IMR-90 (cell line): ENCODE measurements at regions not wholly inside any gene's neighbourhood (a gene's known extent, or its start where the extent isn't known, plus 50 kb on each side); places are given as distances from the start of the nearest gene placed in this dataset.
A peak's percentile ranks its signal among the peaks of the same experiment; 100 is the strongest.

ENCODE experiments used
- ATAC-seq: fragments of 200-7000 bp; cut with Tn5 transposase; 2 replicates; pipeline ENCODE4 v1.9.1; 2020; ENCODE audit warnings: low read depth, mild to moderate bottlenecking, moderate library complexity
- BruUV-seq: library from RNA; stranded (reverse); fragments of 400-500 nt; replicated peaks from 2 replicates; lab custom pipeline; 2021; lab: Mats Ljungman, UMichigan
- CTCF ChIA-PET: fragments of 300-600 bp; formaldehyde crosslinking; extraction: SDS; loops from one replicate; lab custom pipeline; 2021; ENCODE audit warnings: antibody characterized with exemption; lab: Yijun Ruan, JAX
- POLR2A ChIA-PET: fragments of 300-600 bp; sonication (Branson Sonifier 250); formaldehyde crosslinking; loops from one replicate; lab custom pipeline; 2022; ENCODE audit warnings: antibody characterized with exemption; ENCODE audit not compliant: unreplicated experiment; lab: Charles Lee
- DNase-seq: peaks from one replicate; pipeline ENCODE4 v3.0.0; 2013
- H2AFZ ChIP-seq: replicated peaks from 2 replicates; pipeline ENCODE3; 2013; ENCODE audit warnings: low read length, mild to moderate bottlenecking; ENCODE audit not compliant: poor library complexity
- H2AK5ac ChIP-seq: 2 replicates; pipeline ENCODE4 v1.6.1; 2013; ENCODE audit warnings: low read depth, low read length, inconsistent platforms
- H2AK9ac ChIP-seq: replicated peaks from 2 replicates; pipeline ENCODE3; 2013; ENCODE audit warnings: mild to moderate bottlenecking, low read depth, low read length, moderate library complexity; ENCODE audit not compliant: poor library complexity
- H2BK120ac ChIP-seq: 2 replicates; pipeline ENCODE4 v1.6.1; 2013; ENCODE audit warnings: low read depth, low read length, inconsistent platforms
- H2BK15ac ChIP-seq: 3 replicates; pipeline ENCODE4 v1.6.1; 2013; ENCODE audit warnings: low read depth, low read length, inconsistent platforms
- H2BK20ac ChIP-seq: 2 replicates; pipeline ENCODE4 v1.6.1; 2013; ENCODE audit warnings: low read depth, mild to moderate bottlenecking, inconsistent platforms, low read length, moderate library complexity
- H2BK5ac ChIP-seq: 2 replicates; pipeline ENCODE4 v1.6.1; 2013; ENCODE audit warnings: mild to moderate bottlenecking, low read depth, low read length, inconsistent platforms; ENCODE audit not compliant: poor library complexity, severe bottlenecking
- H3K14ac ChIP-seq: replicated peaks from 2 replicates; pipeline ENCODE4 v1.6.1; 2013; ENCODE audit warnings: low read depth, low read length, inconsistent platforms
- H3K18ac ChIP-seq: 2 replicates; pipeline ENCODE4 v1.6.1; 2013; ENCODE audit warnings: low read depth, low read length, control low read depth
- H3K23ac ChIP-seq: 2 replicates; pipeline ENCODE4 v1.6.1; 2013; ENCODE audit warnings: low read depth, low read length, inconsistent platforms
- H3K27ac ChIP-seq: 2 replicates; pipeline ENCODE4 v1.5.1; 2013; ENCODE audit warnings: mild to moderate bottlenecking, control low read depth, low read length; ENCODE audit not compliant: insufficient read depth
- H3K27me3 ChIP-seq: 2 replicates; pipeline ENCODE4 v1.6.1; 2013; ENCODE audit warnings: low read length; ENCODE audit not compliant: control insufficient read depth, insufficient read depth
- H3K36me3 ChIP-seq: 2 replicates; pipeline ENCODE4 v1.6.1; 2013; ENCODE audit warnings: low read length, mixed read lengths; ENCODE audit not compliant: control insufficient read depth, insufficient read depth
- H3K4ac ChIP-seq: 2 replicates; pipeline ENCODE4 v1.6.1; 2013; ENCODE audit warnings: low read depth, low read length, inconsistent platforms
- H3K4me1 ChIP-seq: 2 replicates; pipeline ENCODE4 v1.6.1; 2013; ENCODE audit warnings: low read length, mixed read lengths; ENCODE audit not compliant: control insufficient read depth, insufficient read depth
- H3K4me2 ChIP-seq: 2 replicates; pipeline ENCODE4 v1.6.1; 2013; ENCODE audit warnings: low read depth, mild to moderate bottlenecking, control low read depth, low read length, moderate library complexity
- H3K4me3 ChIP-seq: 2 replicates; pipeline ENCODE4 v1.5.1; 2013; ENCODE audit warnings: low read depth, mild to moderate bottlenecking, control low read depth, low read length, moderate library complexity; ENCODE audit not compliant: insufficient read depth
- H3K56ac ChIP-seq: 2 replicates; pipeline ENCODE4 v1.6.1; 2013; ENCODE audit warnings: low read length, inconsistent platforms; ENCODE audit not compliant: insufficient read depth; ENCODE audit errors: extremely low read depth
- H3K79me1 ChIP-seq, 2 experiments: 2 replicates each; pipeline ENCODE4 v1.6.1; 2013; ENCODE audit warnings: low read length in 2 of 2, inconsistent platforms in 1 of 2, low read depth in 1 of 2
- H3K9ac ChIP-seq: 2 replicates; pipeline ENCODE4 v1.6.1; 2013; ENCODE audit warnings: low read depth, low read length, control low read depth
- H3K9me1 ChIP-seq: 2 replicates; pipeline ENCODE4 v1.6.1; 2013; ENCODE audit warnings: low read length, inconsistent platforms; ENCODE audit not compliant: insufficient read depth
- H3K9me3 ChIP-seq: 2 replicates; pipeline ENCODE4 v1.6.1; 2013; ENCODE audit warnings: low read length; ENCODE audit not compliant: control insufficient read depth, insufficient read depth
- H4K20me1 ChIP-seq: 2 replicates; pipeline ENCODE4 v1.6.1; 2013; ENCODE audit warnings: low read length, inconsistent platforms; ENCODE audit not compliant: insufficient read depth
- H4K5ac ChIP-seq: 2 replicates; pipeline ENCODE4 v1.6.1; 2013; ENCODE audit warnings: mild to moderate bottlenecking, low read depth, low read length, control low read depth
- H4K8ac ChIP-seq, 2 experiments: 2 replicates each; pipeline ENCODE4 v1.6.1; 2013; ENCODE audit warnings: low read depth in 2 of 2, low read length in 2 of 2, control low read depth in 1 of 2, inconsistent platforms in 1 of 2
- H4K91ac ChIP-seq: 2 replicates; pipeline ENCODE4 v1.6.1; 2013; ENCODE audit warnings: low read depth, low read length, inconsistent platforms; ENCODE audit not compliant: insufficient read depth
- CHD1 ChIP-seq: IDR thresholded peaks from 2 replicates; pipeline ENCODE4 v1.6.1; 2012; ENCODE audit warnings: low read depth, low read length, improper control_type of control experiment
- MAZ ChIP-seq: IDR thresholded peaks from 2 replicates; pipeline ENCODE4 v1.6.1; 2012; ENCODE audit warnings: low read depth, mild to moderate bottlenecking, low read length, improper control_type of control experiment, moderate library complexity, borderline replicate concordance
- NFE2L2 ChIP-seq: fragments of 150-350 bp; IDR thresholded peaks from 2 replicates; pipeline ENCODE4 v1.6.1; 2016; ENCODE audit warnings: low read depth, mild to moderate bottlenecking, low read length
- RAD21 ChIP-seq: IDR thresholded peaks from 2 replicates; pipeline ENCODE4 v1.6.1; 2012; ENCODE audit warnings: low read length, improper control_type of control experiment
- RFX5 ChIP-seq: IDR thresholded peaks from 2 replicates; pipeline ENCODE4 v1.8.0; 2012; ENCODE audit warnings: low read depth, mild to moderate bottlenecking, low read length, moderate library complexity
- SMC3 ChIP-seq: fragments of 150-350 bp; IDR thresholded peaks from 2 replicates; pipeline ENCODE4 v1.6.1; 2016; ENCODE audit warnings: low read depth, mild to moderate bottlenecking, antibody characterized with exemption, low read length, moderate library complexity
- WGBS, 2 experiments: methylation state at CpG; one replicate each; pipeline versions ENCODE4 v1.1.5 to v1.1.7; 2013; ENCODE audit warnings: missing lambda C conversion rate in 2 of 2; ENCODE audit not compliant: insufficient read length in 1 of 2; ENCODE audit errors: extremely low coverage in 2 of 2; 5-methylcytosine and 5-hydroxymethylcytosine counted together
- dilution Hi-C: fragments of 300-500 bp; cut with HindIII; formaldehyde crosslinking; loops from one replicate; pipeline ENCODE4 v1.14.3; 2018; ENCODE audit warnings: low sequenced_read_pairs; ENCODE audit not compliant: unreplicated experiment
- in situ Hi-C: fragments of 300-500 bp; cut with MboI; formaldehyde crosslinking; loops from 3 replicates; pipeline ENCODE4 v1.14.3; 2019; ENCODE audit warnings: low sequenced_read_pairs, inconsistent platforms, mixed read lengths
- intact Hi-C: fragments of 100-400 bp; cut with micrococcal nuclease; formaldehyde crosslinking; loops from 2 replicates; pipeline ENCODE4 v1.10.0; 2022

- Histone ChIP-seq H3K9me3 (peaks cover 8% of the 10 kb centered on the region), H2BK15ac (no peak overlapping the region), H3K56ac (no peak overlapping the region), H4K8ac (no peak overlapping the region), H3K4me1 (no peaks in the 10 kb centered on the region), H2BK20ac (no peak overlapping the region), H2BK120ac (no peak overlapping the region), H3K27ac (no peak overlapping the region), H3K9ac (no peak overlapping the region), H4K91ac (no peak overlapping the region), H3K4me3 (no peak overlapping the region), H2AK5ac (no peak overlapping the region), H3K36me3 (no peaks in the 10 kb centered on the region), H3K18ac (no peak overlapping the region), H3K4ac (no peak overlapping the region), H4K5ac (no peak overlapping the region), H3K23ac (no peak overlapping the region), H3K4me2 (no peak overlapping the region), H3K27me3 (no peaks in the 10 kb centered on the region), H2AK9ac (peak overlapping the region; percentile 28), H2BK5ac (no peak overlapping the region), H2AFZ (no peak overlapping the region), H3K14ac (no peak overlapping the region), H4K20me1 (no peaks in the 10 kb centered on the region), H3K9me1 (no peaks in the 10 kb centered on the region), H3K79me1 (no peaks in the 10 kb centered on the region)
- in situ Hi-C loops = no loop called here
- intact Hi-C loops = no loop called here
- CTCF ChIA-PET = no interaction called here
- ATAC-seq (no peak), DNase-seq (peak; percentile 7)
- BruUV-seq = no TSS peak
- TF ChIP-seq NFE2L2 (no peak), RFX5 (no peak), MAZ (no peak), RAD21 (no peak), SMC3 (no peak), CHD1 (no peak)
- POLR2A ChIA-PET = no interaction called here
- dilution Hi-C loops = no loop called here
- 78% methylated on average over 4 of the region's 18 CpGs; no CpG with 5 or more reads in 1 of the 2 experiments for WGBS, 2 experiments
These were observed 206.6 kb downstream of the TFAP2B start for GRCh38 chr6:51025082-51025777.
